Activated CD4-positive, alpha-beta T cell treated with anti-CD3 and anti-CD28 coated beads, Interleukin-10, Interleukin-2, amounts not matched to agents 100 ng/mL and 50 ng/mL, durations not matched to agents 16 hours and 8 hours (primary cell): ENCODE measurements at regions not wholly inside any gene's neighbourhood (a gene's known extent, or its start where the extent isn't known, plus 50 kb on each side); places are given as distances from the start of the nearest gene placed in this dataset.
"Not testable (repeated sequence)": the region's sequence is repeated elsewhere in the genome, so short reads cannot be mapped to it uniquely, and the experiment has no call there.

Experiments used
- DNase-seq: peaks from one replicate; pipeline ENCODE4 v3.0.0-alpha.2; 2020

DNA sequence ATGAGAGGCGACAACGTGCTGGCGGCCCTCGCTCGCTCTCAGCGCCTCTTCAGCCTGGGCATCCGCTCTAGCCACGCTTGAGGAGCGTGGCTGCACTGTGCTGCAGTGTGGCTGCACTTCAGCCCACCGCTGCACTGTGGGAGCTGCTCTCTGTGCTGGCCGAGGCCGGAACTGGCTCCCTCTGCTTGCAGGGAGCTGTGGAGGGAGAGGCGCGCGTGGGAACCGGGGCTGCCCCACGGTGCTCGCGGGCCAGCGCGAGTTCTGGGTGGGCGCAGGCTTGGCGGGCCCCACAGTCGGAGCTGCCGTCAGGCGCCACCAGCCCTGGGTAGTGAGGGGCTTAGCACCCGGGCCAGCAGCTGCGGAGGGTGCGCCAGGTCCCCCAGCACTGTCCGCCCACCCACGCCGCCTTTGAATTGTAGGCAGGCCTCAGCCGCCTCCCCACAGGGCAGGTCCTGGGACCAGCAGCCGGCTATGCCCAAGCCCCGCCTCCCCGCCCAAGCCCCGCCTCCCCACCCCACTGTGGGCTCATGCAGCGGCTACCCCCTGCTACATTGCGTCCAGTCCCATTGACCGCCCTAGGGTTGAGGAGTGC lies 974.2 kb downstream of the FSCB start:
- no peak for DNase-seq

DNA sequence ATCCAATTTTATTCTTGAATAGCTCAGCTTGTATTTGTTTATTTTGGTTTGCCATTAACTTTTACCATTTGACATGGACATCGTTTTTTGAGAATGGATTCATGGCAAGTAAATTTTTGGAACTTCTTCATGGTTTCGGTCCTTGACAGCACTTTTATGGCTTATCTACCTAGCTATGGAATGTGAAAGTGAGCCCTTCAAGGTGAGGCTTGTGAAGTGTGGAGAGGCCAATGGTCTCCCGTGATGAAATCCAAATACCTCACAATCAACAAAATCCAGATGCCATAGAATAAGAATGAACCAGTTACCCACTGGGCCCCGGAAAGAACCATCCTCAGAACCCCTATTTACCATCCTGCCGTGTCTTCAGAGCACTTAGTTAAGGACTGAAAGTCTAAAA lies 978.8 kb downstream of the FSCB start:
- no peak for DNase-seq

DNA sequence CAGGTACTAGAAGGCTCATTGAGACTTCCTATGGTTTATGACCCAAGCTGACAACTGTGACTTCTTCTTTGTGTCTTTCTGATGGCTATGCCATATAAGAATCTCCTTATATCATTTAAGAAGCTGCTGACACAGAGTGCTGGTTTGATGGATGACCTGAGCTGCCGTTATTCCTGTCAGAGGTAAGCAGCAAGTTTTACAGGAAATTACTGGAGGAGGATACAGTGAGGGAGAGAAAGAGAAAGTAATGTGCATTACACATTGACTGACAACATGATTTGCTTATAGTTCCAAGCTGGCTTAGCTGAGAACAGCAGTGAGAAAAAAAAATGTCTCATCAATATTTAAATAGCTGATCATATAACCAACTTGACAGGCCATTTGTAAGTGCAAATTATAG lies 981.4 kb downstream of the FSCB start:
- DNase-seq = no peak

DNA sequence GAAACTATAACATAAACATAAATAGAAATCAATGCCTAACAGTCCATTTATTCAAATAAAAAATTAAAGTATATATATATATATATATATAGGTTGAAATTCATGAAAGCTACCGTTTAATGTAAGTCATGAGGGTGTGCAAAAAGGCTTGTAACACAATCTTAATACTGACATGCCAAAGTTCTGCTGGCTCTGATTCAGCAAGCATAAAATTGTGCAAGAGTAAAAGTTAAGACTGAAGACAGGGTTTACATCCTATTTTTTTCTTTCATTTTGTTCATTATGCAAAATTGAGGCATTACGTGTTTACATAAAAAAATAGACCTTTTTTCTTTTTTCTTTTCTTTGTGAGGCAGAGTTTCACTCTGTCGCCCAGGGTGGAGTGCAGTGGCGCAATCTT lies 984.2 kb downstream of the FSCB start:
- no peak for DNase-seq

DNA sequence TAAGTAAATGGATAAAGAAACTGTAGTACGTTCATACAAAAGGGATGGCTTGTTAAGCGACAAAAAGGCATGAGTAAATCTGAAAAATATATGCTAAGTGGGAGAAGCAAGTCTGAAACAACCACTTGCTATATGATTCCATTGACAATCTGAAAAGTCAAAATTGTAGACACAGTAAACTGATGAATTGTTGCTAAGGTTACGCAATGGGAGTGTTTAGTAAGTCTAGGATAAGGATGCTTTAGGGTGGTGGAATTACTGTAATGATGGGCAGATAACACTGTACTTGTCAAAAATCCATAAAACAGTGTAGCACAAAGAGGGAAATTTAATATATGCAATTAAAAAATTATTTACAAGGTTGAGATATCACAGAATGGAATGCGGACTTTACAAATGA lies 984.9 kb downstream of the FSCB start:
- DNase-seq = no peak

DNA sequence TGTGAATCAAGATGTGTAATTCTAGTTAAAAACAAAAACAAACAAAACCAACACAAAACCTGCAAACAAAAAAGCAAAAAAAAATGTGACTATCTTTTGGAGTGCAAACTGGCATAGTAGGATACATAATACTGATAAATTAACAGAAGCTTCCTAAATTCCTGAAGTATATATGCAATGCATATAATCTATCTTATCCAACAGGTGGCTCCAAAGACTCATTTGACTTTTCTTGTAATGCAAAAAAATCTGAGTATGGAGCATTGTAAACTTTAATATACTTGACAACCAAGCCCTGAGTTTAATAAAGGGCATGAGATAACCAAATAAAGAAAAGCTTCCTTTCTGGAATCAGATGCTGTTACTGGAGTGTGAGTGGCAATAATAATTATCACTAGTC lies 1003.6 kb downstream of the FSCB start:
- DNase-seq = no peak

DNA sequence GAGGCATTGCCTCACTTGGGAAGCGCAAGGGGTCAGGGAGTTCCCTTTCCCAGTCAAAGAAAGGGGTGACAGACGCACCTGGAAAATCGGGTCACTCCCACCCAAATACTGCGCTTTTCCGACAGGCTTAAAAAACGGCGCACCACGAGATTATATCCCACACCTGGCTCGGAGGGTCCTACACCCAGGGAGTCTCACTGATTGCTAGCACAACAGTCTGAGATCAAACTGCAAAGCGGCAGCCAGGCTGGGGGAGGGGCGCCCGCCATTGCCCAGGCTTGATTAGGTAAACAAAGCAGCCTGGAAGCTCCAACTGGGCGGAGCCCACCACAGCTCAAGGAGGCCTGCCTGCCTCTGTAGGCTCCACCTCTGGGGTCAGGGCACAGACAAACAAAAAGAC lies 1014.7 kb downstream of the FSCB start:
- not testable (repeated sequence) for DNase-seq

DNA sequence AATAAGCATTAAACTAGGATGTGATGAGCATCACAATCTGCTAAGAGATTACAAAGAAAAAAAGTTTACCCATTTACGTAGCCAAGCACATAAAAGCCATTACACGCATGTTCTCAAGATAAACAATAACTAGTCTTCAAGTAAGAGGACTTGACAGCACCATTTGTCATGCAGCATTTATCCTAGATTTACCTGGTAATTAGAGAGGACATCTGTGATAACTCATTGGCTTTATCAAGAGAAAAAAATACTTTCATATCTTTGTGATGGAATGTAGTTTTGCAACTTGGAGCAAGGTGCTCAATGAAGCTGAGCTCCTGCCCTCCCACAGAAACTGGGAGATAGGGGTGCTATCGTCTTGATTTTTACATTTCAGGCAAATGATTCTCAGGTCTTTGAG lies 1023.7 kb downstream of the FSCB start:
- no peak for DNase-seq

DNA sequence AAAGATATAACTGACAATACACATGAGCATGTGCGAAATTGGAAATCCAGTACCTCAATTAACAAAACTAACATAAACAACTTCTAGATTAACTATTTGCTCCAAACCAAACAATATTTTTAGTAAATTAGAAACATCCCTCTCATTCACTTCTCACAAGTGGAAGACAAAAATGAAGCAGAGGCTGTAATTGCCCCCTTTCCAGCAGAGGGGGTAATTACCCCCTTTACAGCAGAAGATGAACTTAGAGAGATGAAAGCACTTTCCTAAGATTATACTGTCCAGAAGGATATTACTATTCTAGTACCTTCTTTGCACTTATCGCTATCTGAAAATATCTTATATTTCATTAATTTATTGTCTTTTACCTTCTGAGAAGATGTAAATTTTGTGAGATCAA lies 1025.2 kb downstream of the FSCB start:
- DNase-seq = no peak

DNA sequence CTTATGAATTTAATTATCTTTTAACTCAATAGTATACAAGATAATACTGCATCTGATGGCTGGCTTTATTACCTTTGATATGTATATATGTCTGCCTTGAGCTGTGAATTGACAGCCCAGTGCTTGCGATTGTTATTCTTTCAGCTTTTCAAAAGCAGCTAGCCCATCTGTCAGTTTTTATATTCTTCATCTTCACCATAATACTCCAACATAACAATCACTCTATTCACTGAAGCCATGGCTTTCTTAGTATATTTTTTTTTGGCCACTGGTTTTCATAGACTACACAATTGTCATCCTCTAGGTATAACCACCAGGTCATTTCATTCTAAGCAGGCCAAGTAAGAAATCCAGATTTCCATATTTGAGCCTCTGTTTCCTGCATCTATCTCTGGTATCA lies 1026.1 kb downstream of the FSCB start:
- DNase-seq = no peak

DNA sequence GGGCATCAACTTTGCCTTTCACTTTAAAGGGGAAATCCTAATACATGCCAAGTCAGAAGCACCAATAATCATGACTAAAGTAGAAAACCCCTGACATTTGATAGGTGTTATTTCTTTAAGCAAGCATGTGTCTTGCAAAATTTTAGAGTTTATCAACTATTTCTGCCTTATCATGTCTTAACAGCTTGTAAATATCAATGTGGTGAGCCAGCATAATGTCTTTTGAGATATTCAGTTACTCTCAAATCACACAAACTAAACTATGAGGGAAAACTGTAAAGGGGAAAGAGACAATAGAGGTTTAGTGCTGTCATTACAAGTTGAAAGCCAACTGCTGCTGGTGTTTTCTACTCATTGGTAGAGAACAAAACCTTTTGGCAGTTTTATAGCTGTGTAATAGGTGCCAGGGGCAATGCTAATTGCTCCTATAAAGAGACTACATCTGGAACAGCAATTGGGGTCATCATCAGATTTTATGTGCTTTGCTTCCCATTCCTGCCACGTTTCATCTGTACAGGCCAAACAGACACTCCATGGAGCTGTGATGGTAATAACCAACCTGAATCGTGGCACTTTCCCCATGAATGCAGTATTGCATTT lies 1027.4 kb downstream of the FSCB start:
- DNase-seq = no peak

DNA sequence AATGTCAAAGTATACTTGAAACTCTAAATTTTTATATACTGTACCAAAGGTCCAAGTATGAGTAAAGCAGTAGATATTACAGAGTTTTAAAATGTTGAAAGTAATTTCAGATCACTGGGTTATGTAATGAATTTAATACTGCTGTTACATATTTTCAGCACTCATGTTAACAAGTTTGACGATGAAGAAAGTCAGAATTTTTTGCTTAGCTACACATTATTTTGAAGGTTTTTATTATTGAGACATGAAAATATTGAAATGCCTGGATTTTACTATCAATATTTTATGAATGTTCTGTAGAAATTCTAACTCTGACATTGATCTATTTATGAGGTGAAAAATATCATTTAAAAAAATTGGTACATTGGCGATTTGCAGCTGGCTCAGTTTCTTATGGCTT lies 1030.3 kb downstream of the FSCB start:
- no peak for DNase-seq

DNA sequence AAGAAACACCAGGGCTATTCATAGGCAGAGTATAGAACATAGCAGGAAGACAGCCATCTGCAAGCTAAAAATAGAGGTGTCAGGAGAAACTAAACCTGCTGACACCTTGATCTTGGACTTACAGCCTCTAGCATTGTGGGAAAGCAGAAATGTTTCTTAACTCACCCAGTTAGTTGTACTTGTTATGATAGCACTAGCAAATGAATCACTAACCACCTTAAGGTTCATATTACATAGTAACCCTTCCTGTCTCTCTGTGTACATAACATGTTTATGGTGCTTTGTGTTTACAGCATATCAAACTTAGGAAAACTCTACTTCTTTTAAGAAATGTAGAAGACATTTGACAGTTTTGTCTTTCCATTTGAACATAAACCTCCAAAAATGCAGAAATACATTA lies 1031.3 kb downstream of the FSCB start:
- DNase-seq = no peak

DNA sequence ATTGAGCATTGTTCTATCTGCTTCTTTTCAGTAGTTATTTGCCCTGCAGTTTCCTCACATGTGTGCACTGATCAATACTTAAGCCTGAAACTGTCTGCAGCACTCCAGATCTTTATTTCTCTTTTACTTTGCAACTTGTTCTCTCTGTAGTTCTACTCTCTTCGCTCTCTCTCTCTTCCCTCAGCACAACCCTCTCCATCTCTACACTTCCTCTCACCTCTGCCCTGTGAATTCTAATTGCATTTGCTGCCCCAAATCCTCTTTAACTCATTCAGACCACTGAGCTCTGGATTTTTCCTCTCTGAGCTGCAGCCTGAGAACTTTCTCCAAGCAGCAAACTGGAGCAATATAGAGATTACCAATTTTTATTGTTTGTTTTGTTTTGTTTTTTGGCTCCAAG lies 1035.5 kb downstream of the FSCB start:
- DNase-seq = no peak

DNA sequence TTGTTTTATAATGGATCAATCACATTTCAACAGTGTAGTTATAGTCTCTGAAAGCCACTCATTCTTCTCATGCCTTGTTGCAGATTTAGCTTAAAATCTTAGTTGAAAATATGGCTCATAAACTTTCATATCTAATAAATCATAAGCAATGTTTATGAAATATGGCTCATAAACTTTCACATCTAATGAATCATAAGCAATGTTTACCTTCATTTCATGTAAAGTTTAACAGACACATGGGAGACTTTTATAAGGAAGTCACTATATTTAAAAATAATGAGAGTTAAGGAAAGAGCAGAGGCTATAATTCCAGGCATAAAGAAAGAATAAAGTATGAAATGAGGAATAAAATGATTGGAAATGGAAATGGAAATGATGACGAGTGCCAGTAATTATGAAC lies 1042.1 kb downstream of the FSCB start:
- DNase-seq = no peak

DNA sequence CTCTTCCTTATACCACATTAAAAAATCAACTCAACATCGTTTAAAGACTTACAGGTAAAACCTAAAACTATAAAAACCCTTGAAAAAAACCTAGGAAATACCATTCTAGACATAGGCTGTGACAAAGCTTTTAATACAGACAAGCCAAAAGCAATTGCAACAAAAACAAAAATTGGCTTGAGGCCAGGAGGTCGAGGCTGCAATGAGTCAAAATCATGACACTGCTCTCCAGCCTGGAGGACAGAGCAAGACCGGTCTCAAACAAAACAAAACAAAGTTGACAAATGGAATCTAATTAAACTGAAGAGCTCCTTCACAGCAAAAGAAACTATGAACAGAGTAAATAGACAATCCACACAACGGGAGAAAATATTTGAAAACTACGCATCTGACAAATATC lies 1057.8 kb downstream of the FSCB start:
- no peak for DNase-seq

DNA sequence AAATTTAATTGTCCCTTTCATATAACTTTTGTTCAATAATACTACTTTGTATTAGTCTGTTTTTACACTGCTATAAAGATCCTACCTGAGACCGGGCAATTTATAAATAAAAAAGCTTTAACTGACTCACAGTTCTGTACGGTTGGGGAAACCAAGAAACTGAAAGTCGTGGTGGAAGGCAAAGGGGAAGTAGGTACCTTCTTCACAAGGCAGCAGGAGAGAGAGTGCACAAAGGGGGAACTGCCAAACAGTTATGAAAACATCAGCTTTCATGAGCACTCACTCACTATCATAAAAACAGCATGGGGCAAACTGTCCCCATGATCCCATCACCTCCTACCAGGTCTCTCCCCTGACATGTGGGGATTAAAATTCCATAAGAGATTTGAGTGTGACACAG lies 1069.0 kb downstream of the FSCB start:
- no peak for DNase-seq

DNA sequence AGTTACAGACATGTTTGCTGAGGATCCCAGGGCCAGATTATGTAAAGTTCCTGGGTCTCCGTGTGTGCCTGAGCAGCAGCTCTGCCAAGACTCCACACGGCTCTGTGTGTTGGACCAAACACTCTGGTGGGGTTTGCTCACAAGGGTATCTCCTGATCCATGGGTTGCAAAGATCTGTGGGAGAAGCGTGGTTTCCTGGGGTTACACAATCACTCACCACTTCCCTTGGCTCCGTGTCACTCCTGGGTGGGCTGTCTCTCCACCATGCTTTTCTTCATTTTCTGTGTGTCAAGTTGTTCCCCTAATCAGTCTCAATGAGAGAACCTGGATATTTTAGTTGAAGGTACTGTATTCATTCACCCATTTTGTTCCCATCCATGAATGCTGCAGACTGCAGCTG lies 1088.8 kb downstream of the FSCB start:
- DNase-seq = no peak

DNA sequence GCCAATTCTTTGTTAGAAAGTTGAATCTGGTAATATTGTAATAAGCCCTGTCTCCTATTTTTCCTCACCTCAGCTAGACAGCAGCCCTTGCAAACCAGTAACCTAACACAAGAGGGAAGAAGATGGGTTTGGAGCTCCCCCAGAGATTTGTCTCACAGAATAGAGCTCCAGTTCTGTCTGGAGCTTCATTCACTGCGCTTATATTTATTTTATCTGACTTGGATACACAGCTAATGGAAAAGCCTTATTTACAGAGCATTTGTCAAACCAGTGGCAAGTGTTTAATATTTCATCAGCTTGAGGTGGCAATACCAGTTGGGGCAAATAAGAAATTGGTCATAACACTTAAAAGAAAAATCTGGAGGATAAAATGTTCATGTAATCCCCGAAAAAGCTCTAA lies 1094.0 kb downstream of the FSCB start:
- no peak for DNase-seq

DNA sequence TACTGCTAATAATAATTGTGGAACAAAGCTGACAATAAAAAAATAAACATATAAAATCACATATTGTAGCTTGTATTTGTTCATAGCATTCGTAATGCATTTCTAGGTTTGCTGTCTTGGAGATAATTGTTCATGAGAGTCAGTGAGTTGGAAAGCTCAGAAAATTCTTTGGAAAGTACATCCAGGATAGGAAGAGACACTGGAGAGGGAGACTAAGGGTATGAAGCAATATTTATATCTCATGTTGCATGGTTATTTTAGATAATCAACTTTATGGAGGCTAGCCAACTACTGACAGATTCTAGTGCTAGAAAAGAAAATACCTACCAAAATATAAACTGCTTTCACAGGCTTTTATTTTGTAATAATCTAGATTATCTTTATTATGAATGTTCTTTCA lies 1095.2 kb downstream of the FSCB start:
- no peak for DNase-seq

DNA sequence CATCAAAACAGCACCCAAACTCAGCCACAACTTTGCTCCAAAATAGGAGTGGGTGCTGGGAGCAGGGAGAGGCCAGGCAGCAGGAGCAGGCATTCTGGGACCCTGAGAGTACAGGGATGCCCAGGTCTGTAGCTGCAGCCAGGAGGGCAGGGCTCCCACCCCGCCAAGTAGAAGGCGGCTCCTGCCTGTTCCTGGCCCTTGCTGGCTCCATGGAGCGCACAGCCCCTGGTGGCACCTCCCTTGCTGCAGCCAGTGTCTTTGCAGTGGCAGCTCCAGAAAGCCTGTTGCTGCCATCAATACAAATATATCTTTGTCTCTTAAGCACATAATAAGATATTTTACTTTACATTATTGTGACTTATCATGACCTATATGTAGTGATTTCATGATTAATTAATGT lies 1096.5 kb downstream of the FSCB start:
- DNase-seq = no peak

DNA sequence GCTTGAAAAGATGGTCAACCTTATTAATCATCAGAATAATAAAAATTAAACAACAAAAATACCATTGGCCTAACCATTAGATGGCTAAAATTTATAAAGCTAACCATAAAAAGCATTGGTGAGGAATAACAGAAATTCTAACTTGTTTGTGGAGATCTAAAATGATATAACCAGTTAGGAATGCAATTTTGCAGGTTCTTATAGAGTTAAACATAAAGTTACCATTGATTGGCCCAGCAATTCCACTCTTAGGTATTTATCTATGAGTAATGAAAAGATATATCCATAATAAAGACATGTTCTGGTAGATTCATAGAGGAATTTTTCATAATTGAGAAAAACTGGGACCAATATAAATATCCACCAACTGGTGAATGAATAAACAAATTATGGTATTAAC lies 1098.6 kb downstream of the FSCB start:
- DNase-seq = no peak

DNA sequence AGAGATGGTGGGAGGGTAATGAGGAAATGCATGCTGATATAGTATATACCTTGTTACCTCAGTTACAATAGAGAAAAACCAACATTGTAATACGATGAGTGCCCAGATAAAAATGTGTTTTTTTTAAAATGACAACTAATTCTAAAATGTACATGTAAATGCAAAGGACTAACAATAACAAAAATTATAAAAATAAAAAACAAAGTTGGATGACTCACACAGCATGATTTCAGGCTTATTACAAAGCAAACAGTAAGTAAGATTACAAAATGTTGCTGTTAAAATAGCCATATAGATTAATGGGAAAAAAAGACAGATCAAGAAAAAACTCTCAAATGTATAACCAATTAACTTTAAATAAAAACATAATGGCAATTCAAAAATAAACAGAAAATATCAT lies 1099.4 kb downstream of the FSCB start:
- DNase-seq = no peak

DNA sequence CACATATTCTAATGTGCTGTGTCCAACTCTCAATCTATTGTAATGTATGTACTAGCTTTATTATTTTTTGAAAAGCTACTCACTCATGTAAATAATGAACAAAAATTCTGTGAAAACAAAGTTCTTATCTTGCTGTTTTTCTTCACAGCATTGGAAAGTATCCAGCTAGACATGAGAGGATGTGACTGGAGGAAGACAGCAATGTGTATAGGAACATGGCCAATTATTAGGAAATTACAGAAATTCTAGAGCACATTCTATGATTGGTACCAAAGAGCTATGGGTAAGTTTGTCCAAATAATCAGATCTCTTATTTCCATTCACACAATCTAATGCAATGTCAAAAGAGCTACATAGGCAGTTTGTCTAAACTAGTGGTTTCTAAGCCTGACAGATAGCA lies 1100.2 kb downstream of the FSCB start:
- DNase-seq = no peak

DNA sequence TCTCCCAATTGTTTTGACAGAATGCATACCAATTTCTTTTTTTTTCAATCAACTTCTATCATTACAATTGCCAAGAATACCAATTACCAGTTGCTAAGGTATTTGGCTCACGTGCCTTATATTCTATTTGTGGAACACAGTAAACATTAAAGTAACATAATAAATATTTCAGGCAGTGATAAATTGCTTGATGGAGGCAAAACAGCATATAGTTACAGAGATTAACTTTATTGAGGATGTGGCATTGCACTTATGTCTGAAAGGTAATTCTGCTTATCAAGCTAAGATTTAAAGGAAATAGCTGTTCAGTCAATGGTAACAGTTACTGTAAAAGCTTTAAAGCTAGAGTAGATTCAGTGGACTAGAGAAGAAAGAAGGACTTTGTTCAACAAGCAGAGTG lies 1107.8 kb downstream of the FSCB start:
- DNase-seq = no peak

DNA sequence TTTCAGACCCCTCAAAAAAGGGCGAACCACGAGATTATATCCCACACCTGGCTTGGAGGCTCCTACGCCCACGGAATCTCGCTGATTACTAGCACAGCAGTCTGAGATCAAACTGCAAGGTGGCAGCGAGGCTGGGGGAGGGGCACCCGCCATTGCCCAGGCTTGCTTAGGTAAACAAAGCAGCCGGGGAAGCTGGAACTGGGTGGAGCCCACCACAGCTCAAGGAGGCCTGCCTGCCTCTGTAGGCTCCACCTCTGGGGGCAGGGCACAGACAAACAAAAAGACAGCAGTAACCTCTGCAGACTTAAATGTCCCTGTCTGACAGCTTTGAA lies 1136.6 kb downstream of the FSCB start:
- DNase-seq = not testable (repeated sequence)
